ENCODE measurements at regions not wholly inside any gene's neighbourhood (a gene's known extent, or its start where the extent isn't known, plus 50 kb on each side); places are given as distances from the start of the nearest gene placed in this dataset.
"Not testable (repeated sequence)": the region's sequence is repeated elsewhere in the genome, so short reads cannot be mapped to it uniquely, and the experiment has no call there.

GRCh38 chr1:149163063-149163444 is 59.7 kb upstream of the NBPF9 start:
- H4K20me1 ChIP-seq (replicated peaks in 1 of 2; ENCODE audit: control insufficient read depth in 1 of 2, insufficient read depth in 2 of 2, low read length in 2 of 2); H3K4me1 ChIP-seq (replicated peaks in 1 of 4; ENCODE audit: control insufficient read depth in 3 of 4, insufficient read depth in 4 of 4, low read length in 3 of 4); H3K14ac ChIP-seq (ENCODE audit: insufficient read length); H2BK20ac ChIP-seq (ENCODE audit: low read length); FAIRE-seq; H2BK5ac ChIP-seq (ENCODE audit: low read depth, low read length); H3K79me1 ChIP-seq (ENCODE audit: low read depth, low read length); H3K4ac ChIP-seq (replicated peaks; ENCODE audit: insufficient read length, low read depth, low read length); H3K27me3 ChIP-seq (replicated peaks in 1 of 4; ENCODE audit: control insufficient read depth in 3 of 4, extremely low read depth in 1 of 4, insufficient read depth in 3 of 4, low read length in 3 of 4); H3K23ac ChIP-seq (ENCODE audit: insufficient read length); H3K9me3 ChIP-seq (ENCODE audit: insufficient read depth in 2 of 2, low read depth in 1 of 2, low read length in 1 of 2); H4K5ac ChIP-seq (ENCODE audit: insufficient read length, low read depth, low read length); DNase-seq (ENCODE audit: low read depth in 1 of 2, low spot score in 2 of 2); H3K79me2 ChIP-seq (ENCODE audit: control insufficient read depth in 1 of 2, insufficient read depth in 2 of 2, low read length in 2 of 2); H3K4me2 ChIP-seq (ENCODE audit: insufficient read depth in 1 of 2, low read depth in 2 of 2, low read length in 2 of 2); H3K36me3 ChIP-seq (ENCODE audit: control insufficient read depth in 2 of 4, insufficient read depth in 4 of 4, low read length in 3 of 4); H2BK120ac ChIP-seq (replicated peaks; ENCODE audit: low read depth, low read length); H3K56ac ChIP-seq (replicated peaks; ENCODE audit: insufficient read length, low read depth, low read length); CTCF ChIA-PET (ENCODE audit: partially characterized antibody); H3K18ac ChIP-seq (ENCODE audit: extremely low read depth, low read length); H2BK12ac ChIP-seq (ENCODE audit: low read depth, low read length); H2AFZ ChIP-seq (ENCODE audit: low read length); H4K91ac ChIP-seq (replicated peaks; ENCODE audit: insufficient read length, low read length); H3K4me3 ChIP-seq (ENCODE audit: extremely low read depth in 1 of 4, insufficient read depth in 2 of 4, low read depth in 3 of 4, low read length in 4 of 4); H3K23me2 ChIP-seq (ENCODE audit: low read depth, low read length); H2AK5ac ChIP-seq (ENCODE audit: low read depth, low read length); H3K9ac ChIP-seq (replicated peaks in 1 of 4; ENCODE audit: extremely low read depth in 1 of 4, low read depth in 3 of 4, low read length in 3 of 4); POLR2A ChIA-PET (ENCODE audit: partially characterized antibody); H3K27ac ChIP-seq (ENCODE audit: low read depth, low read length); H4K8ac ChIP-seq (ENCODE audit: extremely low read depth, insufficient read depth, low read length); H2BK15ac ChIP-seq (ENCODE audit: low read length): not testable (repeated sequence)
- no CpG with 5 or more reads among the region's 19 CpGs for WGBS, 2 experiments (ENCODE audit: extremely low coverage in 1 of 2, insufficient coverage in 1 of 2, insufficient read length in 1 of 2, insufficient replicate concordance in 2 of 2, low coverage in 1 of 2, low lambda C conversion rate in 2 of 2, missing lambda C conversion rate in 1 of 2)

GRCh38 chr1:149174765-149175164 is 71.4 kb upstream of the NBPF9 start:
- H3K23ac ChIP-seq (ENCODE audit: insufficient read length); H3K56ac ChIP-seq (replicated peaks; ENCODE audit: insufficient read length, low read depth, low read length); H2BK15ac ChIP-seq (ENCODE audit: low read length); H3K14ac ChIP-seq (ENCODE audit: insufficient read length); H4K20me1 ChIP-seq (replicated peaks in 1 of 2; ENCODE audit: control insufficient read depth in 1 of 2, insufficient read depth in 2 of 2, low read length in 2 of 2); H4K5ac ChIP-seq (ENCODE audit: insufficient read length, low read depth, low read length); H3K4me1 ChIP-seq (replicated peaks in 1 of 4; ENCODE audit: control insufficient read depth in 3 of 4, insufficient read depth in 4 of 4, low read length in 3 of 4); H2AFZ ChIP-seq (ENCODE audit: low read length); H3K9ac ChIP-seq (replicated peaks in 1 of 4; ENCODE audit: extremely low read depth in 1 of 4, low read depth in 3 of 4, low read length in 3 of 4); H2BK12ac ChIP-seq (ENCODE audit: low read depth, low read length); H2BK20ac ChIP-seq (ENCODE audit: low read length); H3K27me3 ChIP-seq (replicated peaks in 1 of 4; ENCODE audit: control insufficient read depth in 3 of 4, extremely low read depth in 1 of 4, insufficient read depth in 3 of 4, low read length in 3 of 4); H4K91ac ChIP-seq (replicated peaks; ENCODE audit: insufficient read length, low read length); H3K79me1 ChIP-seq (ENCODE audit: low read depth, low read length); H2AK5ac ChIP-seq (ENCODE audit: low read depth, low read length); FAIRE-seq; CTCF ChIA-PET (ENCODE audit: partially characterized antibody); H3K4ac ChIP-seq (replicated peaks; ENCODE audit: insufficient read length, low read depth, low read length); H2BK120ac ChIP-seq (replicated peaks; ENCODE audit: low read depth, low read length); DNase-seq (ENCODE audit: low read depth in 1 of 2, low spot score in 2 of 2); H2BK5ac ChIP-seq (ENCODE audit: low read depth, low read length); H3K18ac ChIP-seq (ENCODE audit: extremely low read depth, low read length); H3K9me3 ChIP-seq (ENCODE audit: insufficient read depth in 2 of 2, low read depth in 1 of 2, low read length in 1 of 2); H3K27ac ChIP-seq (ENCODE audit: low read depth, low read length); H3K4me3 ChIP-seq (ENCODE audit: extremely low read depth in 1 of 4, insufficient read depth in 2 of 4, low read depth in 3 of 4, low read length in 4 of 4); POLR2A ChIA-PET (ENCODE audit: partially characterized antibody); H3K23me2 ChIP-seq (ENCODE audit: low read depth, low read length); H3K4me2 ChIP-seq (ENCODE audit: insufficient read depth in 1 of 2, low read depth in 2 of 2, low read length in 2 of 2); H3K79me2 ChIP-seq (ENCODE audit: control insufficient read depth in 1 of 2, insufficient read depth in 2 of 2, low read length in 2 of 2); H3K36me3 ChIP-seq (ENCODE audit: control insufficient read depth in 2 of 4, insufficient read depth in 4 of 4, low read length in 3 of 4); H4K8ac ChIP-seq (ENCODE audit: extremely low read depth, insufficient read depth, low read length): not testable (repeated sequence)
- WGBS, 2 experiments (ENCODE audit: extremely low coverage in 1 of 2, insufficient coverage in 1 of 2, insufficient read length in 1 of 2, insufficient replicate concordance in 2 of 2, low coverage in 1 of 2, low lambda C conversion rate in 2 of 2, missing lambda C conversion rate in 1 of 2): 40% methylated on average over 1 of the region's 7 CpGs; no CpG with 5 or more reads in 1 of the 2 experiments
